HEK293T (cell line): ENCODE measurements at regions not wholly inside any gene's neighbourhood (a gene's known extent, or its start where the extent isn't known, plus 50 kb on each side); places are given as distances from the start of the nearest gene placed in this dataset.

Source experiments
- CTCF ChIA-PET: fragments of 350-600 bp; formaldehyde crosslinking; extraction: SDS; loops from one replicate; lab custom pipeline; 2021; ENCODE audit warnings: antibody characterized with exemption, inconsistent platforms; lab: Yijun Ruan, JAX
- POLR2A ChIA-PET: fragments of 350-600 bp; formaldehyde crosslinking; extraction: SDS; loops from one replicate; lab custom pipeline; 2020; ENCODE audit warnings: antibody characterized with exemption, inconsistent platforms; lab: Yijun Ruan, JAX
- DNase-seq: peaks from one replicate; pipeline ENCODE4 v3.0.0; 2012; ENCODE audit warnings: mixed read lengths; ENCODE audit errors: extremely low spot score
- ARNT ChIP-seq: fragments of 450-650 bp; IDR thresholded peaks from 2 replicates; pipeline ENCODE4 v1.6.1; 2017; ENCODE audit warnings: mild to moderate bottlenecking
- BHLHE40 ChIP-seq: fragments of 450-650 bp; IDR thresholded peaks from 2 replicates; pipeline ENCODE4 v1.6.1; 2016; ENCODE audit warnings: mild to moderate bottlenecking, moderate library complexity, borderline replicate concordance
- CTBP1 ChIP-seq: fragments of 450-650 bp; IDR thresholded peaks from 2 replicates; pipeline ENCODE4 v1.6.1; 2016; ENCODE audit warnings: borderline replicate concordance
- ELF4 ChIP-seq: fragments of 450-650 bp; IDR thresholded peaks from 2 replicates; pipeline ENCODE4 v1.6.1; 2017; ENCODE audit warnings: antibody characterized with exemption
- FOXA1 ChIP-seq: fragments of 450-650 bp; IDR thresholded peaks from 2 replicates; pipeline ENCODE4 v1.6.1; 2016; ENCODE audit warnings: mild to moderate bottlenecking
- FOXK2 ChIP-seq: fragments of 450-650 bp; IDR thresholded peaks from 2 replicates; pipeline ENCODE4 v1.6.1; 2016; ENCODE audit warnings: mild to moderate bottlenecking
- FOXM1 ChIP-seq: fragments of 450-650 bp; IDR thresholded peaks from 2 replicates; pipeline ENCODE4 v1.6.1; 2017; ENCODE audit warnings: mild to moderate bottlenecking, borderline replicate concordance
- HDGF ChIP-seq: fragments of 450-650 bp; IDR thresholded peaks from 2 replicates; pipeline ENCODE4 v1.6.1; 2017; ENCODE audit warnings: antibody characterized with exemption, borderline replicate concordance
- L3MBTL2 ChIP-seq: fragments of 450-650 bp; conservative IDR thresholded peaks from 2 replicates; pipeline ENCODE4 v1.6.1; 2016; ENCODE audit warnings: mild to moderate bottlenecking
- LEF1 ChIP-seq: fragments of 450-650 bp; IDR thresholded peaks from 2 replicates; pipeline ENCODE4 v1.6.1; 2017; ENCODE audit warnings: mild to moderate bottlenecking, borderline replicate concordance
- NFRKB ChIP-seq: fragments of 450-650 bp; IDR thresholded peaks from 2 replicates; pipeline ENCODE4 v1.6.1; 2016; ENCODE audit warnings: mild to moderate bottlenecking, moderate library complexity
- PKNOX1 ChIP-seq: fragments of 450-650 bp; IDR thresholded peaks from 2 replicates; pipeline ENCODE4 v1.6.1; 2016
- SP1 ChIP-seq: fragments of 450-650 bp; IDR thresholded peaks from 2 replicates; pipeline ENCODE4 v1.6.1; 2017
- SUZ12 ChIP-seq: fragments of 450-650 bp; IDR thresholded peaks from 2 replicates; pipeline ENCODE4 v1.6.1; 2016; ENCODE audit warnings: mild to moderate bottlenecking
- TARDBP ChIP-seq: fragments of 450-650 bp; IDR thresholded peaks from 2 replicates; pipeline ENCODE4 v1.6.1; 2016
- ZNF384 ChIP-seq: fragments of 450-650 bp; IDR thresholded peaks from 2 replicates; pipeline ENCODE4 v1.6.1; 2016

- ChIA-PET CTCF (interaction anchor here (0.8 kb wide), 1 partner anchor 15 kb away, joined by 3 read pairs; no protein-coding TSS in a partner anchor), POLR2A (no interaction called here)
- DNase-seq = no peak
- TF ChIP-seq LEF1 = no peak
- TF ChIP-seq ZNF384 = no peak
- TF ChIP-seq CTBP1 = no peak
- no peak for TF ChIP-seq BHLHE40
- TF ChIP-seq FOXM1 = no peak
- no peak for TF ChIP-seq L3MBTL2
- no peak for TF ChIP-seq FOXK2
- TF ChIP-seq HDGF = no peak
- TF ChIP-seq SUZ12 = no peak
- TF ChIP-seq SP1 = no peak
- TF ChIP-seq ELF4 = no peak
- no peak for TF ChIP-seq FOXA1
- no peak for TF ChIP-seq TARDBP
- no peak for TF ChIP-seq NFRKB
- TF ChIP-seq ARNT = no peak
Observed at GRCh38 chrX:63919081-63919480, 134.1 kb upstream of the ARHGEF9 start.

- ChIA-PET CTCF (interaction anchor here (0.8 kb wide), 1 partner anchor 15 kb away, joined by 3 read pairs; no protein-coding TSS in a partner anchor), POLR2A (no interaction called here)
- no peak for DNase-seq
- no peak for TF ChIP-seq LEF1
- no peak for TF ChIP-seq CTBP1
Observed at GRCh38 chrX:63918611-63919010, 133.6 kb upstream of the ARHGEF9 start.

GRCh38 chrX:63917296-63917695 is 132.3 kb upstream of the ARHGEF9 start:
- ChIA-PET CTCF (no interaction called here), POLR2A (no interaction called here)
- TF ChIP-seq PKNOX1 = no peak
- no peak for TF ChIP-seq ZNF384
- TF ChIP-seq CTBP1 = no peak
- no peak for TF ChIP-seq HDGF
- TF ChIP-seq TARDBP = no peak
- TF ChIP-seq SP1 = no peak
- no peak for DNase-seq

- POLR2A ChIA-PET = no interaction called here
Observed at GRCh38 chrX:63913719-63914118, 128.7 kb upstream of the ARHGEF9 start.

GRCh38 chrX:63889001-63889400 is 104.0 kb upstream of the ARHGEF9 start:
- DNase-seq = no peak
- TF ChIP-seq ARNT (no peak), ELF4 (no peak), PKNOX1 (no peak), ZNF384 (no peak), L3MBTL2 (no peak), FOXM1 (no peak), NFRKB (no peak), CTBP1 (no peak), FOXA1 (no peak), FOXK2 (no peak), SUZ12 (no peak), SP1 (no peak), TARDBP (no peak), BHLHE40 (no peak), LEF1 (no peak), HDGF (no peak)
- CTCF ChIA-PET = no interaction called here
- POLR2A ChIA-PET = no interaction called here

More at GRCh38 chrX:63913719-63914118, 128.7 kb upstream of the ARHGEF9 start:
- no peak for DNase-seq
- CTCF ChIA-PET = no interaction called here
- no peak for TF ChIP-seq LEF1
- TF ChIP-seq CTBP1 = no peak

GRCh38 chrX:63884821-63885790 is 100.1 kb upstream of the ARHGEF9 start:
- ChIA-PET CTCF (interaction anchor here (0.6 kb wide), 1 partner anchor 279 kb away, joined by 3 read pairs; no protein-coding TSS in a partner anchor), POLR2A (no interaction called here)
- TF ChIP-seq CTBP1 (no peak), HDGF (no peak), ELF4 (no peak), BHLHE40 (no peak), TARDBP (no peak), SP1 (no peak), LEF1 (no peak), FOXK2 (no peak), ARNT (no peak), FOXA1 (no peak), NFRKB (no peak), PKNOX1 (no peak), ZNF384 (no peak), L3MBTL2 (no peak), FOXM1 (no peak), SUZ12 (no peak)
- no peak for DNase-seq
